MM.1S (cell line): ENCODE measurements at regions not wholly inside any gene's neighbourhood (a gene's known extent, or its start where the extent isn't known, plus 50 kb on each side); places are given as distances from the start of the nearest gene placed in this dataset.

Source experiments
- DNase-seq: peaks from one replicate; pipeline ENCODE4 v3.0.0-alpha.2; 2015
- H2AFZ ChIP-seq: fragments of 300-600 bp; sonication (generic); 2 replicates; pipeline ENCODE4 v1.6.0; 2016; ENCODE audit warnings: antibody characterized with exemption, low read length
- H3F3A ChIP-seq: fragments of 300-600 bp; sonication (generic); 2 replicates; pipeline ENCODE4 v1.6.1; 2016; ENCODE audit warnings: mild to moderate bottlenecking, antibody characterized with exemption, low read length, moderate library complexity, mixed read lengths; ENCODE audit not compliant: insufficient read depth
- H3K27ac ChIP-seq: fragments of 300-600 bp; sonication (generic); 2 replicates; pipeline ENCODE4 v1.5.1; 2016; ENCODE audit warnings: mild to moderate bottlenecking, low read length
- H3K27me3 ChIP-seq: fragments of 300-600 bp; sonication (generic); replicated peaks from 2 replicates; pipeline ENCODE4 v1.6.0; 2016; ENCODE audit warnings: low read length; ENCODE audit not compliant: insufficient read depth
- H3K36me3 ChIP-seq: fragments of 300-600 bp; sonication (generic); replicated peaks from 2 replicates; pipeline ENCODE4 v1.6.1; 2016; ENCODE audit warnings: mild to moderate bottlenecking, low read length, mixed read lengths; ENCODE audit not compliant: insufficient read depth
- H3K4me1 ChIP-seq: fragments of 300-600 bp; sonication (generic); 2 replicates; pipeline ENCODE4 v1.6.1; 2016; ENCODE audit warnings: low read length, mixed read lengths
- H3K4me2 ChIP-seq: fragments of 300-600 bp; sonication (generic); 2 replicates; pipeline ENCODE4 v1.6.0; 2016; ENCODE audit warnings: low read depth, low read length
- H3K4me3 ChIP-seq: fragments of 300-600 bp; sonication (generic); 2 replicates; pipeline ENCODE4 v1.5.1; 2016; ENCODE audit warnings: low read length, mixed read lengths
- H3K79me2 ChIP-seq: fragments of 300-600 bp; sonication (generic); 2 replicates; pipeline ENCODE4 v1.6.1; 2016; ENCODE audit warnings: mixed run types, low read length, mixed read lengths
- H3K9ac ChIP-seq: fragments of 300-600 bp; sonication (generic); 2 replicates; pipeline ENCODE4 v1.6.1; 2016; ENCODE audit warnings: low read length, mixed read lengths
- H3K9me2 ChIP-seq: fragments of 300-600 bp; sonication (generic); replicated peaks from 2 replicates; pipeline ENCODE4 v1.6.1; 2016; ENCODE audit warnings: mild to moderate bottlenecking, low read length, mixed read lengths; ENCODE audit not compliant: insufficient read depth
- H3K9me3 ChIP-seq: fragments of 300-600 bp; sonication (generic); replicated peaks from 2 replicates; pipeline ENCODE4 v1.6.1; 2016; ENCODE audit warnings: mild to moderate bottlenecking, low read length, mixed read lengths; ENCODE audit not compliant: insufficient read depth
- H4K20me1 ChIP-seq: fragments of 300-600 bp; sonication (generic); 2 replicates; pipeline ENCODE4 v1.6.1; 2016; ENCODE audit warnings: mild to moderate bottlenecking, low read length, moderate library complexity, mixed read lengths; ENCODE audit not compliant: insufficient read depth
- CTCF ChIP-seq: fragments of 300-600 bp; sonication (generic); IDR thresholded peaks from 2 replicates; pipeline ENCODE4 v1.5.1; 2016; ENCODE audit warnings: antibody characterized with exemption, low read length, mixed read lengths
- EZH2 ChIP-seq: fragments of 300-600 bp; sonication (generic); optimal IDR thresholded peaks from 2 replicates; pipeline ENCODE3; 2017; ENCODE audit warnings: low read depth, mild to moderate bottlenecking, antibody characterized with exemption, low read length, mixed read lengths
- EZH2phosphoT487 ChIP-seq: fragments of 300-600 bp; sonication (generic); IDR thresholded peaks from 2 replicates; pipeline ENCODE4 v1.6.1; 2018; ENCODE audit warnings: antibody characterized with exemption, low read length

GRCh38 chr4:98794565-98795205, 134.2 kb downstream of the EIF4E start:
- no peak for TF ChIP-seq EZH2
- no peak for TF ChIP-seq EZH2phosphoT487
- TF ChIP-seq CTCF, result no peak
- Histone ChIP-seq H3K4me3 (no peak overlapping the region), H4K20me1 (no peaks in the 10 kb centered on the region), H3K27ac (no peak overlapping the region), H3K27me3 (no peaks in the 10 kb centered on the region), H3K9ac (no peak overlapping the region), H3K9me3 (no peaks in the 10 kb centered on the region), H3K4me2 (no peak overlapping the region), H3F3A (no peaks in the 10 kb centered on the region), H3K4me1 (no peaks in the 10 kb centered on the region), H3K79me2 (no peaks in the 10 kb centered on the region), H2AFZ (no peak overlapping the region), H3K9me2 (no peaks in the 10 kb centered on the region), H3K36me3 (no peaks in the 10 kb centered on the region)
- no peak for DNase-seq

- H3K4me1 ChIP-seq, result no peaks in the 10 kb centered on the region
- no peak for DNase-seq
- no peak overlapping the region for H3K27ac ChIP-seq
- H3F3A ChIP-seq, result no peaks in the 10 kb centered on the region
- H3K9me3 ChIP-seq, result no peaks in the 10 kb centered on the region
- H3K79me2 ChIP-seq, result no peaks in the 10 kb centered on the region
- no peaks in the 10 kb centered on the region for H3K9me2 ChIP-seq
- no peak overlapping the region for H3K4me3 ChIP-seq
- no peak overlapping the region for H3K9ac ChIP-seq
- H3K36me3 ChIP-seq, result no peaks in the 10 kb centered on the region
- TF ChIP-seq CTCF (no peak), EZH2phosphoT487 (no peak), EZH2 (no peak)
- no peaks in the 10 kb centered on the region for H3K27me3 ChIP-seq
- no peaks in the 10 kb centered on the region for H4K20me1 ChIP-seq
- no peak overlapping the region for H3K4me2 ChIP-seq
- no peak overlapping the region for H2AFZ ChIP-seq
Measured at GRCh38 chr4:98793658-98794057, 135.2 kb upstream of the TSPAN5 start.

- TF ChIP-seq EZH2phosphoT487 (no peak), EZH2 (no peak), CTCF (no peak)
Measured at GRCh38 chr4:98786866-98787265, 128.5 kb upstream of the TSPAN5 start.

More at GRCh38 chr4:98786866-98787265, 128.5 kb upstream of the TSPAN5 start:
- no peak for DNase-seq
- no peak overlapping the region for H3K9ac ChIP-seq
- no peaks in the 10 kb centered on the region for H3K9me3 ChIP-seq
- no peak overlapping the region for H2AFZ ChIP-seq
- no peaks in the 10 kb centered on the region for H3K9me2 ChIP-seq
- no peaks in the 10 kb centered on the region for H3K79me2 ChIP-seq
- no peak overlapping the region for H3K4me3 ChIP-seq
- H4K20me1 ChIP-seq, result no peaks in the 10 kb centered on the region
- no peak overlapping the region for H3K4me2 ChIP-seq
- no peaks in the 10 kb centered on the region for H3K36me3 ChIP-seq
- no peaks in the 10 kb centered on the region for H3K27me3 ChIP-seq
- H3K4me1 ChIP-seq, result no peaks in the 10 kb centered on the region
- H3K27ac ChIP-seq, result no peak overlapping the region
- H3F3A ChIP-seq, result no peaks in the 10 kb centered on the region
